ENCODE measurements at regions not wholly inside any gene's neighbourhood (a gene's known extent, or its start where the extent isn't known, plus 50 kb on each side); places are given as distances from the start of the nearest gene placed in this dataset.
A peak's percentile ranks its signal among the peaks of the same experiment; 100 is the strongest.

DNA sequence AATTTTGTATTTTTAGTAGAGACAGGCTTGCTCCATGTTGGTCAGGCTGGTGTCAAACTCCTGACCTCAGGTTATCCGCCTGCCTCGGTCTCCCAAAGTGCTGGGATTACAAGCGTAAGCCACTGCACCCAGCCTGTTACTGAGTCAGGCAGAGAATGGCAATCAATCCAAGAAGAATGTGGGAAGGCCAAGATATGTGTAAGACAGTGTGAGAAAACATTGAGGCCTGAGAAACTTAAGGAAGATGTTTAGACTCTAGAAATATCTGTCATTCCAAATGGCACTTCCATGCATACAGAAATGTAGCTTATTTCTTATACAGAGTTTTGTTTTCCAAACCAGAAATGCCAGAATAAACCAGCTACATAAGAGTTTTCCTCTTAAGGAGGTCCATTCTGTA lies 248.5 kb downstream of the ETS1 start:
- Histone ChIP-seq H2AFZ (replicated peaks; ENCODE audit: low read length, poor library complexity) (no peak overlapping the region), H4K5ac (ENCODE audit: low read depth, low read length) (no peak overlapping the region), H3K9ac (ENCODE audit: low read depth, low read length) (no peak overlapping the region), H2BK120ac (ENCODE audit: low read depth, low read length) (no peak overlapping the region), H2AK5ac (ENCODE audit: low read depth, low read length) (no peak overlapping the region), H3K4me3 (ENCODE audit: insufficient read depth, low read depth, low read length) (no peak overlapping the region), H3K56ac (ENCODE audit: extremely low read depth, insufficient read depth, low read length) (no peak overlapping the region), H4K8ac (ENCODE audit: low read depth in 2 of 2, low read length in 2 of 2) (no peak overlapping the region), H3K18ac (ENCODE audit: low read depth, low read length) (no peak overlapping the region), H3K9me1 (ENCODE audit: insufficient read depth, low read length) (peaks cover 19% of the 10 kb centered on the region; the same call in 1 of the 2 replicates), H3K4ac (ENCODE audit: low read depth, low read length) (no peak overlapping the region), H3K27ac (ENCODE audit: insufficient read depth, low read length) (no peak overlapping the region), H4K91ac (ENCODE audit: insufficient read depth, low read depth, low read length) (no peak overlapping the region), H3K14ac (replicated peaks; ENCODE audit: low read depth, low read length) (no peak overlapping the region), H3K4me2 (ENCODE audit: low read depth, low read length) (no peak overlapping the region), H4K20me1 (ENCODE audit: insufficient read depth, low read length) (no peaks in the 10 kb centered on the region), H2BK15ac (ENCODE audit: low read depth, low read length) (no peak overlapping the region), H3K9me3 (ENCODE audit: control insufficient read depth, insufficient read depth, low read length) (no peaks in the 10 kb centered on the region), H3K23ac (ENCODE audit: low read depth, low read length) (no peak overlapping the region), H3K4me1 (ENCODE audit: control insufficient read depth, insufficient read depth, low read length) (peaks cover 18% of the 10 kb centered on the region), H2BK5ac (ENCODE audit: low read depth, low read length, poor library complexity, severe bottlenecking) (no peak overlapping the region), H3K79me1 (ENCODE audit: low read depth in 1 of 2, low read length in 2 of 2) (no peaks in the 10 kb centered on the region), H3K27me3 (ENCODE audit: control insufficient read depth, insufficient read depth, low read length) (no peaks in the 10 kb centered on the region), H2BK20ac (ENCODE audit: low read depth, low read length) (no peak overlapping the region), H2AK9ac (replicated peaks; ENCODE audit: low read depth, low read length, poor library complexity) (no peak overlapping the region), H3K36me3 (ENCODE audit: control insufficient read depth, insufficient read depth, low read length) (no peaks in the 10 kb centered on the region)
- TF ChIP-seq, protein P1, sequence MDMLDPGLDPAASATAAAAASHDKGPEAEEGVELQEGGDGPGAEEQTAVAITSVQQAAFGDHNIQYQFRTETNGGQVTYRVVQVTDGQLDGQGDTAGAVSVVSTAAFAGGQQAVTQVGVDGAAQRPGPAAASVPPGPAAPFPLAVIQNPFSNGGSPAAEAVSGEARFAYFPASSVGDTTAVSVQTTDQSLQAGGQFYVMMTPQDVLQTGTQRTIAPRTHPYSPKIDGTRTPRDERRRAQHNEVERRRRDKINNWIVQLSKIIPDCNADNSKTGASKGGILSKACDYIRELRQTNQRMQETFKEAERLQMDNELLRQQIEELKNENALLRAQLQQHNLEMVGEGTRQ (IDR thresholded peaks at IDR 0.05; ENCODE audit: low read depth, low read length): no peak
- no peak for TF ChIP-seq NFE2L2 (IDR thresholded peaks at IDR 0.05; ENCODE audit: low read depth, low read length)
- TF ChIP-seq CEBPB (IDR thresholded peaks at IDR 0.05; ENCODE audit: low read depth, low read length): no peak
- no peak for TF ChIP-seq FOS (IDR thresholded peaks at IDR 0.05; ENCODE audit: low read depth, low read length)
- TF ChIP-seq CHD1 (IDR thresholded peaks at IDR 0.05; ENCODE audit: low read depth, low read length): no peak
- WGBS, 2 experiments (ENCODE audit: extremely low coverage in 2 of 2, insufficient read length in 1 of 2): no CpG with 5 or more reads among the region's 3 CpGs
- dilution Hi-C loops (cut with HindIII; ENCODE audit: low sequenced_read_pairs, unreplicated experiment) (no loop called here), intact Hi-C loops (cut with micrococcal nuclease) (no loop called here), in situ Hi-C loops (cut with MboI; ENCODE audit: low sequenced_read_pairs) (no loop called here)
- BruUV-seq (replicated peaks): no TSS peak
- ATAC-seq (ENCODE audit: low read depth): no peak
- peak; percentile 55 for DNase-seq
- ChIA-PET CTCF (interaction anchor here (0.6 kb wide), 1 partner anchor 78 kb away, joined by 3 read pairs; no protein-coding TSS in a partner anchor), POLR2A (ENCODE audit: unreplicated experiment) (no interaction called here)
